SU-DHL-6 (cell line): ENCODE measurements at regions not wholly inside any gene's neighbourhood (a gene's known extent, or its start where the extent isn't known, plus 50 kb on each side); places are given as distances from the start of the nearest gene placed in this dataset.

Experiments used
- H2AFZ ChIP-seq: fragments of 200-600 bp; sonication (generic); 2 replicates; pipeline ENCODE4 v1.6.1; 2014; ENCODE audit warnings: low read depth, mild to moderate bottlenecking, moderate library complexity, mixed read lengths, antibody characterized with exemption, low read length; ENCODE audit not compliant: severe bottlenecking
- H3F3A ChIP-seq: fragments of 200-600 bp; shearing (Covaris generic); 2 replicates; pipeline ENCODE4 v1.6.0; 2016; ENCODE audit warnings: antibody characterized with exemption, mild to moderate bottlenecking; ENCODE audit not compliant: insufficient read depth
- H3K27ac ChIP-seq: fragments of 200-600 bp; sonication (generic); 2 replicates; pipeline ENCODE4 v1.5.1; 2016; ENCODE audit warnings: low read depth, mild to moderate bottlenecking, low read length, moderate library complexity, mixed read lengths
- H3K27me3 ChIP-seq: fragments of 200-600 bp; sonication (generic), shearing (Covaris generic); 2 replicates; pipeline ENCODE4 v1.6.0; 2014; ENCODE audit warnings: mild to moderate bottlenecking, low read length
- H3K36me3 ChIP-seq: fragments of 200-600 bp; sonication (generic); 2 replicates; pipeline ENCODE4 v1.6.1; 2014; ENCODE audit warnings: mild to moderate bottlenecking, low read length, mixed read lengths
- H3K4me2 ChIP-seq: fragments of 300-600, 200-600 bp; shearing (Covaris generic), sonication (generic); 2 replicates; pipeline ENCODE4 v1.6.0; 2014; ENCODE audit warnings: low read length, low read depth, mild to moderate bottlenecking; ENCODE audit not compliant: poor library complexity, severe bottlenecking
- H3K4me3 ChIP-seq: fragments of 200-600 bp; sonication (generic); 2 replicates; pipeline ENCODE4 v1.5.1; 2014; ENCODE audit warnings: antibody characterized with exemption, low read length, mild to moderate bottlenecking, mixed read lengths; ENCODE audit not compliant: insufficient read depth, poor library complexity, severe bottlenecking
- H3K79me2 ChIP-seq: fragments of 200-600 bp; sonication (generic); 2 replicates; pipeline ENCODE4 v1.6.1; 2014; ENCODE audit warnings: mild to moderate bottlenecking, low read length, moderate library complexity; ENCODE audit not compliant: insufficient read depth
- H3K9ac ChIP-seq: fragments of 200-600 bp; sonication (generic); 2 replicates; pipeline ENCODE4 v1.7.0; 2014; ENCODE audit warnings: mild to moderate bottlenecking, low read length
- H3K9me2 ChIP-seq: fragments of 200-600 bp; sonication (generic); replicated peaks from 2 replicates; pipeline ENCODE4 v1.6.1; 2014; ENCODE audit warnings: low read length; ENCODE audit not compliant: insufficient read depth
- H3K9me3 ChIP-seq: fragments of 200-600 bp; sonication (generic); 2 replicates; pipeline ENCODE4 v1.6.1; 2014; ENCODE audit warnings: low read length, mixed read lengths; ENCODE audit not compliant: insufficient read depth
- H4K20me1 ChIP-seq: fragments of 200-600 bp; sonication (generic); 2 replicates; pipeline ENCODE4 v1.6.1; 2014; ENCODE audit warnings: low read depth, mild to moderate bottlenecking, antibody characterized with exemption, low read length, moderate library complexity, mixed read lengths
- CTCF ChIP-seq: fragments of 200-600 bp; sonication (generic); IDR thresholded peaks from one replicate; pipeline ENCODE4 v1.5.1; 2017; ENCODE audit warnings: antibody characterized with exemption, mild to moderate bottlenecking, low read length, moderate library complexity; ENCODE audit not compliant: insufficient read depth, poor library complexity, severe bottlenecking
- EZH2phosphoT487 ChIP-seq: fragments of 200-600 bp; sonication (generic), shearing (Covaris generic); conservative IDR thresholded peaks from 2 replicates; pipeline ENCODE4 v1.6.1; 2018; ENCODE audit warnings: mild to moderate bottlenecking, antibody characterized with exemption, low read length, moderate library complexity, mixed read lengths

DNA sequence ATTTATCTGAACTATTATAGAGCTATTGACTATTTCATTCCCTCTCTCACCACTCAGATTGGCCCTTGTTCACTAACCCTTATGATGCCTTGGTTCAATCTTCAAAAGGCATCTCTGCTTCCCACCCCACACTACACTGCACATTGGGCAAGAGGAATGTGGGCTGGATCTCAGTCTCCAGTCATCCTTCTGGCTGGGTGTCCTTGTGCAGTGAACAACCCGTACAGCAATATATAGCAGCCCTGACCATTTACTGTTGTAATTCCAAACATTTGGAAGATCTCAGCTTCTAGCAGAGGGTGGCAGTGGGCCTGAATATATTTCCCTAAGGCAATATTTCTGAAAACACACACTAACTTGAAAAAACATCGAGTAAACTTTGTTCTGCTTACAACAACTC is 199.2 kb upstream of the GDNF start:
- no peak overlapping the region for H2AFZ ChIP-seq
- H3K9me2 ChIP-seq = no peaks in the 10 kb centered on the region
- H3K9ac ChIP-seq = no peak overlapping the region
- no peak overlapping the region for H3K4me3 ChIP-seq
- H4K20me1 ChIP-seq = no peaks in the 10 kb centered on the region
- no peaks in the 10 kb centered on the region for H3F3A ChIP-seq
- TF ChIP-seq EZH2phosphoT487 = no peak
- TF ChIP-seq CTCF = no peak
- no peaks in the 10 kb centered on the region for H3K36me3 ChIP-seq
- no peak overlapping the region for H3K27ac ChIP-seq
- H3K79me2 ChIP-seq = no peaks in the 10 kb centered on the region
- H3K27me3 ChIP-seq = no peaks in the 10 kb centered on the region; the same call in 1 of the 2 replicates
- H3K4me2 ChIP-seq = no peak overlapping the region
- no peaks in the 10 kb centered on the region for H3K9me3 ChIP-seq

GRCh38 chr5:38036765-38037164 is 196.9 kb upstream of the GDNF start:
- no peaks in the 10 kb centered on the region for H3K79me2 ChIP-seq
- TF ChIP-seq EZH2phosphoT487 (no peak), CTCF (no peak)

DNA sequence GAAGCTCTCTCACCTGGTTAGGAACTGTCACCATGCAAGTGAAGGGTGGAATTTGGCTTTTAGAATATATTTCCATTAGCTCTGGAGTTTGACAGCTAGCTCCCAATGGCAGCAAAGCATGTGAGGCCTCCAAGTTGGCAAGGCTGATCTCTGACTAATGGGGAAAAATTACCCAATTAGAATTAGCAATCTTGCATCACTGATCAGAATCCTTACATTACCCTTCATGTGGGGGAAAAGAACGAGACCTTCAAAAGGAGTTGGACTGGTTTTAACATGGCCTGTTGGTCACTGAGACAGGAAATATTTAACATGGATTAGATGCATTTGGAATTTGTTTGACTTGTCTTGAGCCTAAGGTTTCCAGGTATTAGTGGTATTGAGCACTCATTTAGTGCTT is 192.3 kb upstream of the GDNF start:
- no peaks in the 10 kb centered on the region for H4K20me1 ChIP-seq
- no peak overlapping the region for H3K9ac ChIP-seq
- H3K4me2 ChIP-seq = no peak overlapping the region
- H2AFZ ChIP-seq = no peak overlapping the region
- H3K27me3 ChIP-seq = no peaks in the 10 kb centered on the region
- no peak overlapping the region for H3K4me3 ChIP-seq
- no peaks in the 10 kb centered on the region for H3F3A ChIP-seq
- H3K9me2 ChIP-seq = no peaks in the 10 kb centered on the region
- H3K36me3 ChIP-seq = no peaks in the 10 kb centered on the region
- H3K27ac ChIP-seq = no peak overlapping the region
- no peak for TF ChIP-seq CTCF
- TF ChIP-seq EZH2phosphoT487 = no peak
- H3K79me2 ChIP-seq = no peaks in the 10 kb centered on the region
- H3K9me3 ChIP-seq = no peaks in the 10 kb centered on the region

More at GRCh38 chr5:38036765-38037164, 196.9 kb upstream of the GDNF start:
- no peaks in the 10 kb centered on the region for H3F3A ChIP-seq
- H3K9me2 ChIP-seq = no peaks in the 10 kb centered on the region
- no peaks in the 10 kb centered on the region for H3K9me3 ChIP-seq
- H4K20me1 ChIP-seq = no peaks in the 10 kb centered on the region
- H3K4me2 ChIP-seq = no peak overlapping the region
- no peaks in the 10 kb centered on the region; the same call in 1 of the 2 replicates for H3K27me3 ChIP-seq
- no peak overlapping the region for H3K27ac ChIP-seq
- H3K36me3 ChIP-seq = no peaks in the 10 kb centered on the region
- H3K4me3 ChIP-seq = no peak overlapping the region
- no peak overlapping the region for H2AFZ ChIP-seq
- no peak overlapping the region for H3K9ac ChIP-seq
